Large intestine (tissue), 3 donors: ENCODE measurements at regions not wholly inside any gene's neighbourhood (a gene's known extent, or its start where the extent isn't known, plus 50 kb on each side); places are given as distances from the start of the nearest gene placed in this dataset.
"Not testable (repeated sequence)": the region's sequence is repeated elsewhere in the genome, so short reads cannot be mapped to it uniquely, and the experiment has no call there.

Experiments used
- DNase-seq, 2 donors: peaks; one replicate each; pipeline versions ENCODE4 v3.0.0 to v3.0.0-alpha.2; 2013
- H3K27ac ChIP-seq: one replicate; pipeline ENCODE4 v1.5.1; 2013; ENCODE audit warnings: low read length
- H3K27me3 ChIP-seq: 2 replicates; pipeline ENCODE4 v1.6.1; 2013; ENCODE audit warnings: low read length; ENCODE audit not compliant: control insufficient read depth, insufficient read depth
- H3K36me3 ChIP-seq: 2 replicates; pipeline ENCODE4 v1.6.1; 2013; ENCODE audit warnings: low read length; ENCODE audit not compliant: control insufficient read depth, insufficient read depth
- H3K4me1 ChIP-seq: one replicate; pipeline ENCODE4 v1.6.1; 2013; ENCODE audit warnings: low read length; ENCODE audit not compliant: control insufficient read depth, insufficient read depth
- H3K4me3 ChIP-seq: one replicate; pipeline ENCODE4 v1.5.1; 2013; ENCODE audit warnings: low read length
- H3K9me3 ChIP-seq: one replicate; pipeline ENCODE4 v1.6.1; 2013; ENCODE audit warnings: mild to moderate bottlenecking, low read depth, low read length, moderate library complexity; ENCODE audit not compliant: control insufficient read depth
- WGBS: methylation state at CpG from one replicate; pipeline ENCODE4 v1.1.5; 2013; ENCODE audit warnings: low lambda C conversion rate; ENCODE audit not compliant: insufficient coverage; 5-methylcytosine and 5-hydroxymethylcytosine counted together

GRCh38 chr6:6825193-6825784 lies 236.8 kb downstream of the LY86 start:
- H3K4me1 ChIP-seq: no peaks in the 10 kb centered on the region
- no peaks in the 10 kb centered on the region for H3K9me3 ChIP-seq
- no peaks in the 10 kb centered on the region for H3K36me3 ChIP-seq
- no peak overlapping the region for H3K4me3 ChIP-seq
- WGBS: no CpG with 5 or more reads among the region's 11 CpGs
- no peaks in the 10 kb centered on the region for H3K27me3 ChIP-seq
- DNase-seq: peak in 1 of 2 donors; percentile 22
- no peak overlapping the region for H3K27ac ChIP-seq

GRCh38 chr6:6826095-6826901 lies 237.8 kb downstream of the LY86 start:
- H3K27me3 ChIP-seq: no peaks in the 10 kb centered on the region
- 100% methylated on average over 1 of the region's 16 CpGs for WGBS
- H3K4me1 ChIP-seq: no peaks in the 10 kb centered on the region
- H3K9me3 ChIP-seq: no peaks in the 10 kb centered on the region
- no peaks in the 10 kb centered on the region for H3K36me3 ChIP-seq
- no peak overlapping the region for H3K4me3 ChIP-seq
- no peak overlapping the region for H3K27ac ChIP-seq
- peak in 1 of 2 donors; percentile 14 for DNase-seq

- Histone ChIP-seq H3K36me3 (no peaks in the 10 kb centered on the region), H3K27me3 (no peaks in the 10 kb centered on the region), H3K4me1 (no peaks in the 10 kb centered on the region), H3K27ac (no peak overlapping the region), H3K9me3 (no peaks in the 10 kb centered on the region), H3K4me3 (no peak overlapping the region)
- WGBS: 83% methylated on average over 1 of the region's 10 CpGs
- no peak for DNase-seq
These were observed 238.4 kb downstream of the LY86 start for GRCh38 chr6:6826961-6827360.

GRCh38 chr6:6829872-6830685 lies 241.6 kb downstream of the LY86 start:
- Histone ChIP-seq H3K9me3 (no peaks in the 10 kb centered on the region), H3K4me1 (no peaks in the 10 kb centered on the region), H3K36me3 (no peaks in the 10 kb centered on the region), H3K27me3 (no peaks in the 10 kb centered on the region), H3K4me3 (no peak overlapping the region), H3K27ac (no peak overlapping the region)
- no peak for DNase-seq
- WGBS: 76% methylated on average over 2 of the region's 6 CpGs

- H3K27me3 ChIP-seq, H3K36me3 ChIP-seq, DNase-seq, H3K27ac ChIP-seq, H3K4me1 ChIP-seq, H3K4me3 ChIP-seq, H3K9me3 ChIP-seq: not testable (repeated sequence)
These were observed 242.2 kb downstream of the LY86 start for GRCh38 chr6:6830686-6831063.

GRCh38 chr6:6832439-6832838 lies 243.9 kb downstream of the LY86 start:
- no peaks in the 10 kb centered on the region for H3K9me3 ChIP-seq
- no peak for DNase-seq
- H3K36me3 ChIP-seq: no peaks in the 10 kb centered on the region
- no peaks in the 10 kb centered on the region for H3K27me3 ChIP-seq
- no peak overlapping the region for H3K27ac ChIP-seq
- no peaks in the 10 kb centered on the region for H3K4me1 ChIP-seq
- 100% methylated on average over 1 of the region's 4 CpGs for WGBS
- H3K4me3 ChIP-seq: no peak overlapping the region

- H3K36me3 ChIP-seq: no peaks in the 10 kb centered on the region
- no peak overlapping the region for H3K27ac ChIP-seq
- no peaks in the 10 kb centered on the region for H3K4me1 ChIP-seq
- WGBS: 59% methylated on average over 6 of the region's 16 CpGs
- no peaks in the 10 kb centered on the region for H3K27me3 ChIP-seq
- no peak for DNase-seq
- no peak overlapping the region for H3K4me3 ChIP-seq
- no peaks in the 10 kb centered on the region for H3K9me3 ChIP-seq
These were observed 246.1 kb downstream of the LY86 start for GRCh38 chr6:6834356-6835222.

- no CpG with 5 or more reads among the region's 1 CpG for WGBS
These were observed 246.6 kb downstream of the LY86 start for GRCh38 chr6:6835223-6835503.

GRCh38 chr6:6836609-6837406 lies 248.3 kb downstream of the LY86 start:
- WGBS: 83% methylated on average over 1 of the region's 3 CpGs
- no peaks in the 10 kb centered on the region for H3K4me1 ChIP-seq
- H3K27me3 ChIP-seq: no peaks in the 10 kb centered on the region
- H3K27ac ChIP-seq: no peak overlapping the region
- no peaks in the 10 kb centered on the region for H3K36me3 ChIP-seq
- H3K4me3 ChIP-seq: no peak overlapping the region
- H3K9me3 ChIP-seq: no peaks in the 10 kb centered on the region
- DNase-seq: no peak

More at GRCh38 chr6:6835223-6835503, 246.6 kb downstream of the LY86 start:
- DNase-seq: no peak
- Histone ChIP-seq H3K36me3 (no peaks in the 10 kb centered on the region), H3K4me3 (no peak overlapping the region), H3K27me3 (no peaks in the 10 kb centered on the region), H3K27ac (no peak overlapping the region), H3K9me3 (no peaks in the 10 kb centered on the region), H3K4me1 (no peaks in the 10 kb centered on the region)
